ENCODE measurements at regions not wholly inside any gene's neighbourhood (a gene's known extent, or its start where the extent isn't known, plus 50 kb on each side); places are given as distances from the start of the nearest gene placed in this dataset.

- no peak overlapping the region for H3K4me3 ChIP-seq (ENCODE audit: low read depth, low read length)
- H3K36me3 ChIP-seq (replicated peaks), result peaks cover 23% of the 10 kb centered on the region
- DNase-seq, result no peak
- in situ Hi-C loops (cut with HindIII; ENCODE audit: low pct_ligation_motif_present, low sequenced_read_pairs), result no loop called here
- H3K27me3 ChIP-seq (replicated peaks), result no peaks in the 10 kb centered on the region
- TF ChIP-seq, protein P1, sequence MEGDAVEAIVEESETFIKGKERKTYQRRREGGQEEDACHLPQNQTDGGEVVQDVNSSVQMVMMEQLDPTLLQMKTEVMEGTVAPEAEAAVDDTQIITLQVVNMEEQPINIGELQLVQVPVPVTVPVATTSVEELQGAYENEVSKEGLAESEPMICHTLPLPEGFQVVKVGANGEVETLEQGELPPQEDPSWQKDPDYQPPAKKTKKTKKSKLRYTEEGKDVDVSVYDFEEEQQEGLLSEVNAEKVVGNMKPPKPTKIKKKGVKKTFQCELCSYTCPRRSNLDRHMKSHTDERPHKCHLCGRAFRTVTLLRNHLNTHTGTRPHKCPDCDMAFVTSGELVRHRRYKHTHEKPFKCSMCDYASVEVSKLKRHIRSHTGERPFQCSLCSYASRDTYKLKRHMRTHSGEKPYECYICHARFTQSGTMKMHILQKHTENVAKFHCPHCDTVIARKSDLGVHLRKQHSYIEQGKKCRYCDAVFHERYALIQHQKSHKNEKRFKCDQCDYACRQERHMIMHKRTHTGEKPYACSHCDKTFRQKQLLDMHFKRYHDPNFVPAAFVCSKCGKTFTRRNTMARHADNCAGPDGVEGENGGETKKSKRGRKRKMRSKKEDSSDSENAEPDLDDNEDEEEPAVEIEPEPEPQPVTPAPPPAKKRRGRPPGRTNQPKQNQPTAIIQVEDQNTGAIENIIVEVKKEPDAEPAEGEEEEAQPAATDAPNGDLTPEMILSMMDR (IDR thresholded peaks at IDR 0.05; ENCODE audit: low read depth, low read length, missing control alignments), result no peak
- no peak overlapping the region for H3K27ac ChIP-seq
These were observed 74.9 kb downstream of the C9orf152 start for GRCh38 chr9:110133059-110133458.

DNA sequence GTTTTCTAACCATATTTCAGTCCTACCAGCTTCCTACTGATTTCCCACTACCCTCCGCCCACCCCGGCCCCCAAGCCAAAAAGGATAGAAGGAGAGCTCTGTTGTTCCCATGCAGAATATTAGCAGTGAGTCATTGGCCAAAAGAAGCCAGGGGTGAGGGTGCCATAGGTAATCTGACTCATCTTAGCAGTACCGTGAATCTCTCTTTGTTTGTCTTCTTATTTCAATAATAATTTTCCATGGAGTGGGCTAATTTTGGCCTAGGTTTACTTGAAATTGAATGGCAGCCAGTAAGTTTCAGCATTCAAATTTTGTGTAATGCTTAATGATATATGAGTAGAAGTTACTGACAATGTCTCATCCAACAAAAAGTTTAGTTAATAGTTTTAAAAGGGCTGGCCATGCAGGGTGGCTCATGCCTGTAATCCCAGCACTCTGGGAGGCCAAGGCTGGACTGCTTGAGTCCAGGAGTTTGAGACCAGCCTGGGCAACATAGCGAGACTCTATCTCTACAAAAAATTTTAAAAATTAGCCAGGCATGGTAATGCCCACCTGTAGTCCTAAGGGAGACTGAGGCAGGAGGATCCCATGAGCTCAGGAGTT, 74.2 kb downstream of the C9orf152 start:
- peak; percentile 47 for DNase-seq

DNA sequence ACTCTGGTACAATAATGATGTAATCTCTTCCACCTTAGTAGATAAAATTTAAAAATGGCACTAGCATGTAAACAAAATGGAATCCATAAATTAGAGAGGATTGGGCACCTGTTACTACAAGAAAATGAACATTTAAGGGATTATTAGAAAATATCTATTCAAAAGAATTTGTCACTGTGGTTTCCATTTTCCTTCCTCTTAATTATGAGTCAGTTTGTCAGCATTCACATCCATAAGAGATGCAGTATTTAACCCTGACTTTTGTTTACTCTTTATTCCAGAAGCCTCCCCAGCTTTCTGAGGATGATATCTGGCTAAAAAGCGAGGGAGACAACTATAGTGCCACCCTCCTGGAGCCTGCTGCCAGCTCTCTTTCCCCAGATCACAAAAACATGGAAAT, 72.1 kb downstream of the C9orf152 start:
- Histone ChIP-seq H3K4me3 (ENCODE audit: low read depth, low read length) (no peak overlapping the region), H3K27me3 (replicated peaks) (no peaks in the 10 kb centered on the region), H3K36me3 (replicated peaks) (peaks cover 44% of the 10 kb centered on the region), H3K27ac (no peak overlapping the region)
- no peak for DNase-seq
- in situ Hi-C loops (cut with HindIII; ENCODE audit: low pct_ligation_motif_present, low sequenced_read_pairs), result no loop called here
- TF ChIP-seq, protein P1 (IDR thresholded peaks at IDR 0.05; ENCODE audit: low read depth, low read length, missing control alignments), result no peak

More for the DNA sequence above, 74.2 kb downstream of the C9orf152 start:
- in situ Hi-C loops (cut with HindIII; ENCODE audit: low pct_ligation_motif_present, low sequenced_read_pairs), result no loop called here
- H3K27me3 ChIP-seq (replicated peaks), result no peaks in the 10 kb centered on the region
- peak overlapping the region; percentile 34 for H3K27ac ChIP-seq
- no peak overlapping the region for H3K4me3 ChIP-seq (ENCODE audit: low read depth, low read length)
- H3K36me3 ChIP-seq (replicated peaks), result peaks cover 30% of the 10 kb centered on the region
- TF ChIP-seq, protein P1 (IDR thresholded peaks at IDR 0.05; ENCODE audit: low read depth, low read length, missing control alignments), result no peak

DNA sequence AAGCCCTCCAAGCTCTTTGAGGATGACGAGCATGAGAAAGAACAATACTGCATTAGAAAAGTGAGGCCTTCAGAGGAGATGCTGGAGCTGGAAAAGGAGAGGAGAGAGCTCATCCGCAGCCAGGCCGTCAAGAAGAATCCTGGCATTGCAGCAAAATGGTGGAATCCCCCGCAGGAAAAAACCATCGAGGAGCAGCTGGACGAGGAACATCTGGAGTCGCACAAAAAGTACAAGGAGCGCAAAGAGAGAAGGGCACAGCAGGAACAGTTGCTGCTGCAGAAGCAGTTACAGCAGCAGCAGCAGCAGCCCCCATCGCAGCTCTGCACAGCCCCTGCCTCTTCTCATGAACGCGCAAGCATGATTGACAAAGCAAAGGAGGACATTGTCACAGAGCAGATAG, 71.2 kb downstream of the C9orf152 start:
- H3K27me3 ChIP-seq (replicated peaks), result no peaks in the 10 kb centered on the region
- no peak for DNase-seq
- no peak overlapping the region for H3K4me3 ChIP-seq (ENCODE audit: low read depth, low read length)
- in situ Hi-C loops (cut with HindIII; ENCODE audit: low pct_ligation_motif_present, low sequenced_read_pairs), result no loop called here
- TF ChIP-seq, protein P1 (IDR thresholded peaks at IDR 0.05; ENCODE audit: low read depth, low read length, missing control alignments), result no peak
- no peak overlapping the region for H3K27ac ChIP-seq
- H3K36me3 ChIP-seq (replicated peaks), result peaks cover 44% of the 10 kb centered on the region

GRCh38 chr9:110140276-110140675, 67.7 kb downstream of the C9orf152 start:
- in situ Hi-C loops (cut with HindIII; ENCODE audit: low pct_ligation_motif_present, low sequenced_read_pairs), result no loop called here
- Histone ChIP-seq H3K4me3 (ENCODE audit: low read depth, low read length) (no peak overlapping the region), H3K27ac (peak overlapping the region; percentile 78), H3K36me3 (replicated peaks) (peaks cover 44% of the 10 kb centered on the region), H3K27me3 (replicated peaks) (no peaks in the 10 kb centered on the region)
- no peak for DNase-seq
- TF ChIP-seq, protein P1 (IDR thresholded peaks at IDR 0.05; ENCODE audit: low read depth, low read length, missing control alignments), result no peak

DNA sequence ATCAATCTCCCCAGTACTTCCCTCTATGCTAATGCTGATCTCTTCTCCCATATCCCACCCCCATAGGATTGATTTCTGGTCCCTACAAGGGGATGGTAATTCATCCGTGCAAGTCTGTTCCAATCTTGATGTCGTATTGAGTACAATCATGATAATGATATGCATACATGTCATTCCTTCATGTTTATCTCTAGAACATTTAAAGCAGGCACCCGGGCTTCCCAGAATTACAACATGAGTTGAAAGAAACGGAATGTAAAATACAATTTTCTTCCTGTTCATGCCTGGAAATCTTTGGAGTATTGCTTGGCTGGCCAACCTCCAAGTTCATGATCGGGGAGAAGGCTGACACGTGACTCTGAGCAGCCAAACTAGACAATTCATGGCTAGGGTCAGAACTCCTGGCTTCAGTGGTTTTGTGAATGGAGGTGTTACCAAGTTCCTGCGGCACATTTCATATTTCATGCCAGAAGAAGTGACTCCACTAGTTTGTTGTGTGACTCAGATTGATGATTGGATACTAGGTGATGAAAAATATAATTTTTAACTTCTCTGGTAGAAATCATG, 66.6 kb downstream of the C9orf152 start:
- H3K27me3 ChIP-seq (replicated peaks), result no peaks in the 10 kb centered on the region
- H3K4me3 ChIP-seq (ENCODE audit: low read depth, low read length), result no peak overlapping the region
- H3K36me3 ChIP-seq (replicated peaks), result peaks cover 41% of the 10 kb centered on the region
- TF ChIP-seq, protein P1 (IDR thresholded peaks at IDR 0.05; ENCODE audit: low read depth, low read length, missing control alignments), result no peak
- H3K27ac ChIP-seq, result peak overlapping the region; percentile 78
- peak; percentile 94 for DNase-seq
- in situ Hi-C loops (cut with HindIII; ENCODE audit: low pct_ligation_motif_present, low sequenced_read_pairs), result no loop called here
